DND-41 (cell line): ENCODE measurements at regions not wholly inside any gene's neighbourhood (a gene's known extent, or its start where the extent isn't known, plus 50 kb on each side); places are given as distances from the start of the nearest gene placed in this dataset.

Source experiments
- ATAC-seq: fragments of 200-7000 bp; cut with Tn5 transposase; 3 replicates; pipeline ENCODE4 v1.9.1; 2021; ENCODE audit warnings: low read depth; ENCODE audit not compliant: insufficient read depth
- DNase-seq: peaks from one replicate; pipeline ENCODE4 v3.0.0-alpha.2; 2020
- H2AFZ ChIP-seq: 2 replicates; pipeline ENCODE4 v1.6.0; 2012; ENCODE audit warnings: low read depth, low read length
- H3K27ac ChIP-seq: 2 replicates; pipeline ENCODE4 v1.5.1; 2012; ENCODE audit warnings: low read length, inconsistent platforms
- H3K27me3 ChIP-seq: fragments of 200-600 bp; sonication (generic); 2 replicates; pipeline ENCODE4 v1.6.0; 2012; ENCODE audit warnings: low read length, mild to moderate bottlenecking, inconsistent platforms; ENCODE audit not compliant: insufficient read depth, poor library complexity
- H3K36me3 ChIP-seq: 2 replicates; pipeline ENCODE4 v1.5.1; 2012; ENCODE audit warnings: low read length, inconsistent platforms; ENCODE audit not compliant: insufficient read depth
- H3K4me1 ChIP-seq: 2 replicates; pipeline ENCODE4 v1.5.1; 2012; ENCODE audit warnings: mild to moderate bottlenecking, low read length; ENCODE audit not compliant: insufficient read depth
- H3K4me2 ChIP-seq: 2 replicates; pipeline ENCODE4 v1.6.0; 2012; ENCODE audit warnings: mild to moderate bottlenecking, moderate library complexity, low read length, inconsistent platforms; ENCODE audit not compliant: insufficient read depth
- H3K4me3 ChIP-seq, 2 experiments: fragments of 200-600 bp in 1 of 2; shearing (Covaris generic) in 1 of 2; 2 replicates each; pipeline ENCODE4 v1.5.1; 2012 to 2016; ENCODE audit warnings: inconsistent platforms in 2 of 2, low read length in 2 of 2, mild to moderate bottlenecking in 2 of 2, low read depth in 1 of 2, moderate library complexity in 1 of 2
- H3K79me2 ChIP-seq: 2 replicates; pipeline ENCODE4 v1.6.0; 2012; ENCODE audit warnings: low read length, inconsistent platforms; ENCODE audit not compliant: insufficient read depth
- H3K9ac ChIP-seq: 2 replicates; pipeline ENCODE4 v1.6.0; 2012; ENCODE audit warnings: low read depth, mild to moderate bottlenecking, inconsistent platforms, low read length, moderate library complexity
- H3K9me3 ChIP-seq: 2 replicates; pipeline ENCODE4 v1.5.1; 2012; ENCODE audit warnings: low read length, moderate library complexity, mild to moderate bottlenecking, inconsistent platforms; ENCODE audit not compliant: insufficient read depth, severe bottlenecking
- H4K20me1 ChIP-seq: 2 replicates; pipeline ENCODE4 v1.6.0; 2012; ENCODE audit warnings: low read length; ENCODE audit not compliant: insufficient read depth
- EZH2 ChIP-seq: IDR thresholded peaks from 3 replicates; pipeline ENCODE4 v1.6.1; 2012; ENCODE audit warnings: borderline replicate concordance, low read depth, mild to moderate bottlenecking, moderate library complexity, low read length, inconsistent platforms; ENCODE audit not compliant: severe bottlenecking
- TF ChIP-seq, protein P1 (sequence below): IDR thresholded peaks from 2 replicates; pipeline ENCODE4 v1.5.1; 2012; ENCODE audit warnings: borderline replicate concordance, low read length, moderate library complexity, mild to moderate bottlenecking; ENCODE audit not compliant: poor library complexity, severe bottlenecking; ENCODE audit errors: extremely low read depth

DNA sequence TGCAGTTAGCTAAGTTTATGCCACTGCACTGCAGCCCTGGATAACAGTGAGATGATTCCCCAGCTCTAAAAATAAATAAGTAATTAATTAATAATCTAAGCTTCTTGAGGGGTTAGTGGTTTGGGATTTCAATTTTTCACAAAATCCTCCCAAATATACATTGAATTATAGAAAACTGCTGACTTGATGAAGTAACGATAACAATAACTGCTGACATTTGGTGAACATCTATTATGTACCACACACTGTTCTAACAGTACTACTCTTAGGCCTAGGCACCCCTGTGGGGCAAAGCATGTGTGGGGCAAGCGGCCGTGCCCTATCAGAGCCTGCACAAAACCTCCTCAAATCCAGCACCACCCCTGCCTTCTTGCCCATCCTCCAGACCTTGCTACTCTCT lies 245.8 kb upstream of the EPHA4 start:
- Histone ChIP-seq H4K20me1 (no peaks in the 10 kb centered on the region), H3K4me3 (no peak overlapping the region), H3K79me2 (no peaks in the 10 kb centered on the region), H3K4me1 (no peaks in the 10 kb centered on the region), H3K9me3 (no peaks in the 10 kb centered on the region), H3K36me3 (no peaks in the 10 kb centered on the region), H3K9ac (no peak overlapping the region), H3K27ac (no peak overlapping the region), H3K4me2 (no peak overlapping the region), H3K27me3 (no peaks in the 10 kb centered on the region), H2AFZ (no peak overlapping the region)
- DNase-seq, result no peak
- ATAC-seq, result no peak
- TF ChIP-seq, protein P1, sequence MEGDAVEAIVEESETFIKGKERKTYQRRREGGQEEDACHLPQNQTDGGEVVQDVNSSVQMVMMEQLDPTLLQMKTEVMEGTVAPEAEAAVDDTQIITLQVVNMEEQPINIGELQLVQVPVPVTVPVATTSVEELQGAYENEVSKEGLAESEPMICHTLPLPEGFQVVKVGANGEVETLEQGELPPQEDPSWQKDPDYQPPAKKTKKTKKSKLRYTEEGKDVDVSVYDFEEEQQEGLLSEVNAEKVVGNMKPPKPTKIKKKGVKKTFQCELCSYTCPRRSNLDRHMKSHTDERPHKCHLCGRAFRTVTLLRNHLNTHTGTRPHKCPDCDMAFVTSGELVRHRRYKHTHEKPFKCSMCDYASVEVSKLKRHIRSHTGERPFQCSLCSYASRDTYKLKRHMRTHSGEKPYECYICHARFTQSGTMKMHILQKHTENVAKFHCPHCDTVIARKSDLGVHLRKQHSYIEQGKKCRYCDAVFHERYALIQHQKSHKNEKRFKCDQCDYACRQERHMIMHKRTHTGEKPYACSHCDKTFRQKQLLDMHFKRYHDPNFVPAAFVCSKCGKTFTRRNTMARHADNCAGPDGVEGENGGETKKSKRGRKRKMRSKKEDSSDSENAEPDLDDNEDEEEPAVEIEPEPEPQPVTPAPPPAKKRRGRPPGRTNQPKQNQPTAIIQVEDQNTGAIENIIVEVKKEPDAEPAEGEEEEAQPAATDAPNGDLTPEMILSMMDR, result no peak
- no peak for TF ChIP-seq EZH2

DNA sequence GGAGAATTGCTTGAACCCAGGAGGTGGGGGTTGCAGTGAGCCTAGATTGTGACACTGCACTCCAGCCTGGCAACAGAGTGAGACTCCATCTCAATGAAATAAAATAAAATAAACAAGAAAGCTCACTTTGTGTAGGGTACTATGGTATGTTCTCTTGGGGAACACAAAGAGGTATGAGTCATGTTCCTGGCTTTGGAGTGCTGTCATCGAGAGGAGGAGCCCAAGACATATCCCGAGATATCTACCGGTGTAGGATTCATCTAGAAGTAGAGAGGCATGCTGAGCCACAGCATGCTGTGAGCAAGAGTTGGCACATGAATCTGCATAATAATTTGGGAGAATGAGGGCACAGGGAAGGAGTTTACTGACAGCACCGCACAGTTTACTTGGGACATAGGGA lies 244.9 kb upstream of the EPHA4 start:
- Histone ChIP-seq H2AFZ (no peak overlapping the region), H3K79me2 (no peaks in the 10 kb centered on the region), H3K4me1 (no peaks in the 10 kb centered on the region), H3K9ac (no peak overlapping the region), H3K9me3 (no peaks in the 10 kb centered on the region), H3K4me2 (no peak overlapping the region), H3K27me3 (no peaks in the 10 kb centered on the region), H3K27ac (no peak overlapping the region), H3K36me3 (no peaks in the 10 kb centered on the region), H3K4me3 (no peak overlapping the region), H4K20me1 (no peaks in the 10 kb centered on the region)
- DNase-seq (no peak), ATAC-seq (no peak)
- TF ChIP-seq, protein P1, result no peak
- TF ChIP-seq EZH2, result no peak

DNA sequence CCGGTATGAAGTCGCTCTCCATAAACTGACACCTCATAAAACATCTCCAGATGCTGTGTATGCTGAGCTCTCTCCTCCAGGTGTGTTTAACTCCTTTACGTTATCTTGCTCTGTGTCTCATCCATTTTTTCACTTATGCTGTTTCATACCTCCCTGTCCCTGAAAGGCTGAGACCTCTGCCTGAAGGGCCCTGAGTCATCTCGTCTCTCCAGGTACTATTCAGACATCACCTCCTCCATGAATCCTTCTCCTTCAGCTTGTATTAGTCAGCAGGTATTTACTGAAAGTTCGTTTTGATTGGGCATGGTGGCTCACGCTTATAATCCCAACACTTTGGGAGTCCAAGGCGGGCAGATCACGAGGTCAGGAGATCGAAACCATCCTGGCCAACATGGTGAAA lies 244.5 kb upstream of the EPHA4 start:
- Histone ChIP-seq H3K27ac (no peak overlapping the region), H3K4me3 (no peak overlapping the region), H3K36me3 (no peaks in the 10 kb centered on the region), H3K9ac (no peak overlapping the region), H3K4me2 (no peak overlapping the region), H3K79me2 (no peaks in the 10 kb centered on the region), H3K9me3 (no peaks in the 10 kb centered on the region), H3K4me1 (no peaks in the 10 kb centered on the region), H3K27me3 (no peaks in the 10 kb centered on the region), H2AFZ (no peak overlapping the region), H4K20me1 (no peaks in the 10 kb centered on the region)
- ATAC-seq (no peak), DNase-seq (no peak)
- no peak for TF ChIP-seq EZH2
- TF ChIP-seq, protein P1, result no peak

DNA sequence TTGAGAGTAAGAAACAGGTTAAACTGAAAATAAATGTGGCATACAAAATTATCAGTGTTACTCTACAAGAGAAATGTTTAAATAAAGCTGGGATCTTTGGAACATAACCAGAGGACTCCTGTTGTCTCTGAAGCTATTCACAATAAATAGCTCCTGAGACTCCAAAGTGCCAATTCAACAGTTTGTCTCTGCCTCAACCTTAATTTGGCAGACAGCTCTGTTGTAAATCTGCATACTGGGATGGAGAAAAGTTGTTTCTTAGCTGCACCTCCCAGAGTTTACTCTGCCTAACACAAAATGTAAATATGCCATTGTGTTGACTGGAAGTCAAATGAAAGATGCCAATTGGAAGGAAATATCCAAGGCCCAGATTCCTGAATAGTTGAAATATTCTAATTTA lies 238.5 kb upstream of the EPHA4 start:
- TF ChIP-seq, protein P1, result no peak
- TF ChIP-seq EZH2, result no peak
- Histone ChIP-seq H3K27ac (no peak overlapping the region), H3K79me2 (no peaks in the 10 kb centered on the region), H3K27me3 (no peaks in the 10 kb centered on the region), H3K4me1 (no peaks in the 10 kb centered on the region), H2AFZ (no peak overlapping the region), H4K20me1 (no peaks in the 10 kb centered on the region), H3K9ac (no peak overlapping the region), H3K4me2 (no peak overlapping the region), H3K9me3 (no peaks in the 10 kb centered on the region), H3K4me3 (no peak overlapping the region), H3K36me3 (no peaks in the 10 kb centered on the region)
- ATAC-seq (no peak), DNase-seq (no peak)
